Natural killer cell (primary cell): ENCODE measurements at regions not wholly inside any gene's neighbourhood (a gene's known extent, or its start where the extent isn't known, plus 50 kb on each side); places are given as distances from the start of the nearest gene placed in this dataset.
A peak's percentile ranks its signal among the peaks of the same experiment; 100 is the strongest.
"Not testable (repeated sequence)": the region's sequence is repeated elsewhere in the genome, so short reads cannot be mapped to it uniquely, and the experiment has no call there.

ENCODE experiments used
- ATAC-seq, 3 donors: fragments of 150-1000 bp in 2 of 3; fragments of 200-7000 bp in 1 of 3; cut with Tn5 transposase; 1 replicate in 1 of 3; 2 replicates in 2 of 3; pipeline ENCODE4 v1.10.0; 2021; ENCODE audit warnings: mild to moderate bottlenecking in 2 of 3, moderate library complexity in 2 of 3
- DNase-seq, 2 donors: peaks; one replicate each; pipeline versions ENCODE4 v3.0.0 to v3.0.0-alpha.2; 2013 to 2021; ENCODE audit warnings: mixed read lengths in 1 of 2
- H3K27ac ChIP-seq: one replicate; pipeline ENCODE4 v1.5.1; 2013; ENCODE audit warnings: mild to moderate bottlenecking, low read length
- H3K27me3 ChIP-seq: one replicate; pipeline ENCODE4 v1.6.1; 2013; ENCODE audit warnings: low read length; ENCODE audit not compliant: control insufficient read depth, insufficient read depth
- H3K36me3 ChIP-seq: one replicate; pipeline ENCODE4 v1.6.1; 2013; ENCODE audit warnings: low read length; ENCODE audit not compliant: control insufficient read depth, insufficient read depth
- H3K4me1 ChIP-seq: one replicate; pipeline ENCODE4 v1.6.1; 2013; ENCODE audit warnings: low read length; ENCODE audit not compliant: control insufficient read depth, insufficient read depth
- H3K4me3 ChIP-seq: one replicate; pipeline ENCODE4 v1.5.1; 2013; ENCODE audit warnings: low read length
- H3K9me3 ChIP-seq: one replicate; pipeline ENCODE4 v1.6.1; 2013; ENCODE audit warnings: low read length; ENCODE audit not compliant: control insufficient read depth, insufficient read depth
- H3K27ac Mint-ChIP-seq, 2 donors: one replicate each; pipeline ENCODE4 v1.8.0; 2022; ENCODE audit warnings: mild to moderate bottlenecking in 2 of 2, mixed read lengths in 2 of 2, moderate library complexity in 1 of 2
- H3K27me3 Mint-ChIP-seq, 2 donors: one replicate each; pipeline ENCODE4 v1.8.0; 2022; ENCODE audit warnings: low read depth in 2 of 2, mixed read lengths in 2 of 2
- H3K36me3 Mint-ChIP-seq: one replicate; pipeline ENCODE4 v1.8.0; 2022; ENCODE audit warnings: mixed read lengths
- H3K4me1 Mint-ChIP-seq, 2 donors: one replicate each; pipeline ENCODE4 v1.8.0; 2022; ENCODE audit warnings: mixed read lengths in 2 of 2
- H3K4me3 Mint-ChIP-seq: one replicate; pipeline ENCODE4 v1.8.0; 2022; ENCODE audit warnings: mild to moderate bottlenecking, moderate library complexity, mixed read lengths
- H3K9me3 Mint-ChIP-seq, 2 donors: one replicate each; pipeline ENCODE4 v1.8.0; 2022; ENCODE audit warnings: mixed read lengths in 2 of 2
- WGBS: methylation state at CpG from one replicate; pipeline ENCODE4 v1.1.7; 2013; ENCODE audit warnings: missing lambda C conversion rate; ENCODE audit not compliant: insufficient coverage; 5-methylcytosine and 5-hydroxymethylcytosine counted together
- intact Hi-C: fragments of 100-400 bp; cut with micrococcal nuclease; formaldehyde crosslinking; loops from one replicate; pipeline ENCODE4 v1.14.2; 2022
- TF ChIP-seq, protein P1 (sequence below): fragments of 200-600 bp; IDR thresholded peaks from one replicate; pipeline ENCODE4 v1.8.0; 2022; ENCODE audit warnings: antibody characterized with exemption

GRCh38 chr6:144485531-144485930, 200.4 kb downstream of the UTRN start:
- WGBS: 97% methylated on average over 4 of the region's 4 CpGs
- peak overlapping the region; percentile 21 to 70 for H3K27ac Mint-ChIP-seq
- peaks cover 77% of the 10 kb centered on the region for H3K36me3 ChIP-seq
- no peak overlapping the region for H3K27ac ChIP-seq
- ATAC-seq (no peak), DNase-seq (no peak)
- H3K9me3 Mint-ChIP-seq: no peaks in the 10 kb centered on the region
- no peaks in the 10 kb centered on the region for H3K9me3 ChIP-seq
- no peaks in the 10 kb centered on the region for H3K4me1 ChIP-seq
- peaks cover 14 to 20% of the 10 kb centered on the region in 2 donors for H3K4me1 Mint-ChIP-seq
- no peak overlapping the region for H3K4me3 Mint-ChIP-seq
- H3K4me3 ChIP-seq: no peak overlapping the region
- no peaks in the 10 kb centered on the region for H3K27me3 Mint-ChIP-seq
- intact Hi-C loops: loop anchor here (10.0 kb wide), 1 partner anchor 911 kb away; no protein-coding TSS in a partner anchor
- TF ChIP-seq, protein P1, sequence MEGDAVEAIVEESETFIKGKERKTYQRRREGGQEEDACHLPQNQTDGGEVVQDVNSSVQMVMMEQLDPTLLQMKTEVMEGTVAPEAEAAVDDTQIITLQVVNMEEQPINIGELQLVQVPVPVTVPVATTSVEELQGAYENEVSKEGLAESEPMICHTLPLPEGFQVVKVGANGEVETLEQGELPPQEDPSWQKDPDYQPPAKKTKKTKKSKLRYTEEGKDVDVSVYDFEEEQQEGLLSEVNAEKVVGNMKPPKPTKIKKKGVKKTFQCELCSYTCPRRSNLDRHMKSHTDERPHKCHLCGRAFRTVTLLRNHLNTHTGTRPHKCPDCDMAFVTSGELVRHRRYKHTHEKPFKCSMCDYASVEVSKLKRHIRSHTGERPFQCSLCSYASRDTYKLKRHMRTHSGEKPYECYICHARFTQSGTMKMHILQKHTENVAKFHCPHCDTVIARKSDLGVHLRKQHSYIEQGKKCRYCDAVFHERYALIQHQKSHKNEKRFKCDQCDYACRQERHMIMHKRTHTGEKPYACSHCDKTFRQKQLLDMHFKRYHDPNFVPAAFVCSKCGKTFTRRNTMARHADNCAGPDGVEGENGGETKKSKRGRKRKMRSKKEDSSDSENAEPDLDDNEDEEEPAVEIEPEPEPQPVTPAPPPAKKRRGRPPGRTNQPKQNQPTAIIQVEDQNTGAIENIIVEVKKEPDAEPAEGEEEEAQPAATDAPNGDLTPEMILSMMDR: no peak
- peaks cover 18% of the 10 kb centered on the region for H3K36me3 Mint-ChIP-seq
- no peaks in the 10 kb centered on the region for H3K27me3 ChIP-seq

- no peak overlapping the region for H3K4me3 Mint-ChIP-seq
- ATAC-seq: no peak
- peaks cover 83% of the 10 kb centered on the region for H3K36me3 ChIP-seq
Observed at GRCh38 chr6:144488590-144488989, 203.5 kb downstream of the UTRN start.

GRCh38 chr6:144493035-144493910, 208.1 kb downstream of the UTRN start:
- no peaks in the 10 kb centered on the region for H3K9me3 ChIP-seq
- peaks cover 78% of the 10 kb centered on the region for H3K36me3 ChIP-seq
- TF ChIP-seq, protein P1: no peak
- H3K27me3 Mint-ChIP-seq: no peaks in the 10 kb centered on the region
- H3K4me1 Mint-ChIP-seq: peaks cover 23 to 24% of the 10 kb centered on the region in 2 donors
- H3K4me3 Mint-ChIP-seq: no peak overlapping the region
- peaks cover 7% of the 10 kb centered on the region for H3K36me3 Mint-ChIP-seq
- 92% methylated on average over 5 of the region's 6 CpGs for WGBS
- no peak for ATAC-seq
- H3K4me1 ChIP-seq: no peaks in the 10 kb centered on the region
- no peak overlapping the region for H3K27ac Mint-ChIP-seq
- intact Hi-C loops: no loop called here
- H3K4me3 ChIP-seq: no peak overlapping the region
- no peak for DNase-seq
- no peaks in the 10 kb centered on the region for H3K9me3 Mint-ChIP-seq
- no peak overlapping the region for H3K27ac ChIP-seq
- no peaks in the 10 kb centered on the region for H3K27me3 ChIP-seq

More at GRCh38 chr6:144488590-144488989, 203.5 kb downstream of the UTRN start:
- TF ChIP-seq, protein P1: no peak
- no peak overlapping the region for H3K4me3 ChIP-seq
- WGBS: 98% methylated on average over 2 of the region's 3 CpGs
- intact Hi-C loops: loop anchor here (10.0 kb wide), 1 partner anchor 914 kb away; no protein-coding TSS in a partner anchor
- no peaks in the 10 kb centered on the region for H3K4me1 ChIP-seq
- no peak overlapping the region for H3K27ac Mint-ChIP-seq
- no peaks in the 10 kb centered on the region for H3K27me3 Mint-ChIP-seq
- no peaks in the 10 kb centered on the region for H3K9me3 ChIP-seq
- H3K36me3 Mint-ChIP-seq: peaks cover 12% of the 10 kb centered on the region
- no peak overlapping the region for H3K27ac ChIP-seq
- H3K27me3 ChIP-seq: no peaks in the 10 kb centered on the region
- H3K4me1 Mint-ChIP-seq: peaks cover 6 to 9% of the 10 kb centered on the region in 2 donors
- no peaks in the 10 kb centered on the region for H3K9me3 Mint-ChIP-seq
- no peak for DNase-seq

DNA sequence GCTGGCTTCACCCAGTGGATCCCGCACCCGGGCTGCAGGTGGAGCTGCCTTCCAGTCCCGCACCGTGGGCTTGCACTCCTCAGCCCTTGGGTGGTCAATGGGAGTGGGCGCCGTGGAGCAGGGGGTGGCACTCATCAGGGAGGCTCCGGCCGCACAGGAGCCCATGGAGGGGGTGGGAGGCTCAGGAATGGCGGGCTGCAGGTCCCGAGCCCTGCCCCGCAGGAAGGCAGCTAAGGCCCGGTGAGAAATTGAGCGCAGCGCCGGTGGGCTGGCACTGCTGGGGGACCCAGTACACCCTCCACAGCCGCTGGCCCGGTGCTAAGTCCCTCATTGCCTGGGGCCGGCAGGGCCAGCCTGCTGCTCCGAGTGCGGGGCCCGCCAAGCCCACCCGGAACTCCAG, 209.9 kb downstream of the UTRN start:
- H3K4me3 ChIP-seq, intact Hi-C loops, DNase-seq, H3K27me3 ChIP-seq, H3K9me3 Mint-ChIP-seq, H3K9me3 ChIP-seq, H3K27ac Mint-ChIP-seq, H3K4me1 ChIP-seq, H3K4me3 Mint-ChIP-seq, H3K27ac ChIP-seq, H3K27me3 Mint-ChIP-seq, ATAC-seq: not testable (repeated sequence)
- Mint-ChIP-seq H3K36me3 (peaks cover 13% of the 10 kb centered on the region), H3K4me1 (peaks cover 27 to 31% of the 10 kb centered on the region in 2 donors)
- 97% methylated on average over 22 of the region's 22 CpGs for WGBS
- H3K36me3 ChIP-seq: peaks cover 77% of the 10 kb centered on the region
